GM19372 (cell line): ENCODE measurements at regions not wholly inside any gene's neighbourhood (a gene's known extent, or its start where the extent isn't known, plus 50 kb on each side); places are given as distances from the start of the nearest gene placed in this dataset.
"Not testable (repeated sequence)": the region's sequence is repeated elsewhere in the genome, so short reads cannot be mapped to it uniquely, and the experiment has no call there.

Experiments used
- ATAC-seq: cut with Tn5 transposase; IDR thresholded peaks from one replicate; pipeline ENCODE4 v1.9.1; 2021; ENCODE audit warnings: mild to moderate bottlenecking, low read depth, moderate library complexity; ENCODE audit not compliant: unreplicated experiment

- ATAC-seq = no peak
These were observed 202.4 kb downstream of the CDH26 start for GRCh38 chr20:60160451-60161145.

GRCh38 chr20:60167812-60168211, 209.6 kb downstream of the CDH26 start:
- ATAC-seq = no peak

- no peak for ATAC-seq
These were observed 210.7 kb downstream of the CDH26 start for GRCh38 chr20:60168963-60169362.

- ATAC-seq = no peak
These were observed 211.9 kb downstream of the CDH26 start for GRCh38 chr20:60170116-60170515.

- no peak for ATAC-seq
These were observed 213.1 kb downstream of the CDH26 start for GRCh38 chr20:60171313-60171712.

- ATAC-seq = no peak
These were observed 213.5 kb downstream of the CDH26 start for GRCh38 chr20:60171738-60172137.

- ATAC-seq = no peak
These were observed 214.2 kb downstream of the CDH26 start for GRCh38 chr20:60172346-60172984.

- ATAC-seq = no peak
These were observed 218.9 kb downstream of the CDH26 start for GRCh38 chr20:60177080-60177479.

GRCh38 chr20:60180986-60181385, 222.8 kb downstream of the CDH26 start:
- no peak for ATAC-seq

- ATAC-seq = no peak
These were observed 228.2 kb downstream of the CDH26 start for GRCh38 chr20:60186412-60186811.

GRCh38 chr20:60187683-60188082, 229.5 kb downstream of the CDH26 start:
- ATAC-seq = no peak

GRCh38 chr20:60191014-60191413, 232.8 kb downstream of the CDH26 start:
- ATAC-seq = no peak

- ATAC-seq = no peak
These were observed 234.1 kb downstream of the CDH26 start for GRCh38 chr20:60192326-60192725.

- not testable (repeated sequence) for ATAC-seq
These were observed 240.9 kb downstream of the CDH26 start for GRCh38 chr20:60199132-60199531.

- no peak for ATAC-seq
These were observed 241.6 kb downstream of the CDH26 start for GRCh38 chr20:60199866-60200265.

GRCh38 chr20:60200305-60200918, 242.2 kb downstream of the CDH26 start:
- ATAC-seq = no peak

GRCh38 chr20:60201198-60201835, 243.1 kb downstream of the CDH26 start:
- ATAC-seq = no peak

GRCh38 chr20:60202046-60202445, 243.8 kb downstream of the CDH26 start:
- no peak for ATAC-seq

- ATAC-seq = no peak
These were observed 245.2 kb downstream of the CDH26 start for GRCh38 chr20:60203451-60203850.

GRCh38 chr20:60204601-60205000, 246.4 kb downstream of the CDH26 start:
- no peak for ATAC-seq

- ATAC-seq = no peak
These were observed 248.0 kb downstream of the CDH26 start for GRCh38 chr20:60206259-60206658.
